Heart right ventricle (tissue), 16 donors: ENCODE measurements at regions not wholly inside any gene's neighbourhood (a gene's known extent, or its start where the extent isn't known, plus 50 kb on each side); places are given as distances from the start of the nearest gene placed in this dataset.

Source experiments
- ATAC-seq, 8 donors: fragments of 200-7000 bp; cut with Tn5 transposase; one replicate each; pipeline ENCODE4 v1.9.1; 2020; ENCODE audit warnings: mild to moderate bottlenecking in 8 of 8, moderate library complexity in 8 of 8, moderate number of reproducible peaks in 1 of 8
- DNase-seq, 2 donors: peaks; one replicate each; pipeline ENCODE4 v3.0.0-alpha.2; 2020
- H3K27ac ChIP-seq, 10 donors: fragments of 200-600 bp; sonication (generic) in 2 of 10; one replicate each; pipeline versions ENCODE4 v1.5.0 to v1.8.0; 2020 to 2022; ENCODE audit warnings: mild to moderate bottlenecking in 3 of 10
- H3K27me3 ChIP-seq, 7 donors: fragments of 200-600 bp; one replicate each; pipeline ENCODE4 v1.8.0; 2021 to 2022; ENCODE audit warnings: mild to moderate bottlenecking in 2 of 7
- H3K36me3 ChIP-seq, 9 donors: fragments of 200-600 bp; sonication (generic) in 1 of 9; one replicate each; pipeline versions ENCODE4 v1.5.0 to v1.8.0; 2020 to 2022; ENCODE audit warnings: mild to moderate bottlenecking in 2 of 9
- H3K4me1 ChIP-seq, 9 donors: fragments of 200-600 bp; sonication (generic) in 1 of 9; one replicate each; pipeline versions ENCODE4 v1.5.0 to v1.8.0; 2020 to 2022; ENCODE audit warnings: mild to moderate bottlenecking in 4 of 9
- H3K4me3 ChIP-seq, 10 donors: fragments of 200-600 bp; sonication (generic) in 2 of 10; one replicate each; pipeline versions ENCODE4 v1.5.0 to v1.8.0; 2020 to 2022; ENCODE audit warnings: mild to moderate bottlenecking in 7 of 10, moderate library complexity in 2 of 10
- H3K9me3 ChIP-seq, 11 donors: fragments of 200-600 bp in 10 of 11; sonication (generic) in 2 of 11; one replicate each; pipeline versions ENCODE4 v1.5.0 to v1.8.0; 2013 to 2022; ENCODE audit warnings: mild to moderate bottlenecking in 2 of 11, control low read depth in 1 of 11, moderate library complexity in 1 of 11
- WGBS, 2 donors: extraction: QIAGEN DNeasy Blood & Tissue Kit; methylation state at CpG; one replicate each; pipeline ENCODE4 v1.1.7; 2013; ENCODE audit warnings: inconsistent platforms in 1 of 2; 5-methylcytosine and 5-hydroxymethylcytosine counted together
- intact Hi-C, 10 donors: fragments of 100-400 bp; cut with DNase I; formaldehyde crosslinking; loops; one replicate each; pipeline versions ENCODE4 v1.11.1 to v1.14.2; 2022
- TF ChIP-seq, protein P1 (sequence below), 9 donors: fragments of 200-600 bp; sonication (generic) in 2 of 9; IDR thresholded peaks; one replicate each; pipeline versions ENCODE4 v1.5.0 to v1.8.0; 2021 to 2022; ENCODE audit warnings: antibody characterized with exemption in 9 of 9, mild to moderate bottlenecking in 5 of 9, moderate library complexity in 1 of 9
- donor health status: Arrhythmogenic right ventricular cardiomyopathy.
- donor health status: ischemic (EF 13 %, LVEDD 7.1; RV severe dilation, severe dysfunction).
- donor health status: healthy with polysubstance abuse.
- donor health status: DM: no; HTN: yes; CAD: no.
- donor health status: DM: no; HTN: no; CAD: no.
- donor health status: ischemic (EF 25% LVEDD 6.9; RV normal size, moderate dysfunction).
- donor health status: ischemic (EF 25% LVEDD 5.7; RV mildly dilated, moderate dysfunction).
- donor health status: healthy.
- donor health status: DM: yes; HTN: yes; CAD: no.
- donor health status: Ischemic cardiomyopathy.
- donor health status: ischemic (EF 35%, LVEDD 5.7; RV mildly dilated, moderate dysfunction).
- donor health status: nonischemic (EF 11% LVEDD 7.7; RV severe dilation, severe dysfunction).
- donor health status: DM: yes; HTN: yes; CAD: no.
- donor health status: PGD.
- donor health status: ischemic (EF 29% LVEDD 5.4; RV normal size, mild dysfunction).
- donor health status: nonischemic (EF 23%, LVEDD 6.1; RV moderate dilation, normal function).

DNA sequence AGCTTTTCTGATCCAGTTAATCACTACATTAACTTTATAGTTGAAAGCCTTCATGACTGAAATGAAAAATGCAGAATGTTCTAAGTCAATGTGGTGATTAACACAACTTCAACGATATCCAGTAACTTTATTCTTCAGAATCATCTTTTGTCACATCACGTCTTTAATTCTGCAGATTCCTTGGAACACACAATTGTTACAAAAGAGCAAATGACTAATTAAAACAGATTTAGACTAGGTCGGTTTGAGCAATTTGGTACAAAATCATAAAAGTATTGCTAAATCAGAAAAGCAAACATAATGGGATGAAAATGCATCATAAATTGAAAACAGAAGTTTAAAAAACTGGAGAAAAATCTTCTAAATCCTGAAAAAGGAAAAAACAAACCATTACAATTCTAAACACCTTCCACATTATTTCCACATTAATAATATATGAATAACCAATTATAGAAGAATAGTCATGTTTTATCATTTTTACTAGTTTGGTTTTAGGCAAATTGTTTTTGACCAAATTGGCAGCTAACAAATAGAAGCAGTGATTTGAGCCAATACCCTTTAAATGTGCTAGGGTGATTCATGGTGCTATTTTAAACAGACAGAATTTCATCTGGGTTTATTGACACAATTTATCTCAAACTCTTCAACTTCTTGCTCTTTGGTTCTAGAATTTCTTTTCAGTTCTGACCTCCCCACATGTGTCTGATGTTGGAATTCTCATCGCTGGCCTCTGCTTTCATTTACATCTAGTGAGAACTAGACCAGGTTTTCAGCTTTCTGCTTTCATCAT is 468.1 kb upstream of the PTBP2 start:
- DNase-seq = no peak
- ATAC-seq = no peak
- 70 to 72% methylated on average over 4 of the region's 4 CpGs for WGBS, 2 donors
- Histone ChIP-seq H3K27me3 (no peaks in the 10 kb centered on the region), H3K36me3 (no peaks in the 10 kb centered on the region), H3K27ac (no peak overlapping the region), H3K4me1 (no peaks in the 10 kb centered on the region), H3K4me3 (no peak overlapping the region), H3K9me3 (no peaks in the 10 kb centered on the region)
- intact Hi-C loops = no loop called here
- TF ChIP-seq, protein P1, sequence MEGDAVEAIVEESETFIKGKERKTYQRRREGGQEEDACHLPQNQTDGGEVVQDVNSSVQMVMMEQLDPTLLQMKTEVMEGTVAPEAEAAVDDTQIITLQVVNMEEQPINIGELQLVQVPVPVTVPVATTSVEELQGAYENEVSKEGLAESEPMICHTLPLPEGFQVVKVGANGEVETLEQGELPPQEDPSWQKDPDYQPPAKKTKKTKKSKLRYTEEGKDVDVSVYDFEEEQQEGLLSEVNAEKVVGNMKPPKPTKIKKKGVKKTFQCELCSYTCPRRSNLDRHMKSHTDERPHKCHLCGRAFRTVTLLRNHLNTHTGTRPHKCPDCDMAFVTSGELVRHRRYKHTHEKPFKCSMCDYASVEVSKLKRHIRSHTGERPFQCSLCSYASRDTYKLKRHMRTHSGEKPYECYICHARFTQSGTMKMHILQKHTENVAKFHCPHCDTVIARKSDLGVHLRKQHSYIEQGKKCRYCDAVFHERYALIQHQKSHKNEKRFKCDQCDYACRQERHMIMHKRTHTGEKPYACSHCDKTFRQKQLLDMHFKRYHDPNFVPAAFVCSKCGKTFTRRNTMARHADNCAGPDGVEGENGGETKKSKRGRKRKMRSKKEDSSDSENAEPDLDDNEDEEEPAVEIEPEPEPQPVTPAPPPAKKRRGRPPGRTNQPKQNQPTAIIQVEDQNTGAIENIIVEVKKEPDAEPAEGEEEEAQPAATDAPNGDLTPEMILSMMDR (IDR thresholded peaks at IDR 0.05) = no peak

DNA sequence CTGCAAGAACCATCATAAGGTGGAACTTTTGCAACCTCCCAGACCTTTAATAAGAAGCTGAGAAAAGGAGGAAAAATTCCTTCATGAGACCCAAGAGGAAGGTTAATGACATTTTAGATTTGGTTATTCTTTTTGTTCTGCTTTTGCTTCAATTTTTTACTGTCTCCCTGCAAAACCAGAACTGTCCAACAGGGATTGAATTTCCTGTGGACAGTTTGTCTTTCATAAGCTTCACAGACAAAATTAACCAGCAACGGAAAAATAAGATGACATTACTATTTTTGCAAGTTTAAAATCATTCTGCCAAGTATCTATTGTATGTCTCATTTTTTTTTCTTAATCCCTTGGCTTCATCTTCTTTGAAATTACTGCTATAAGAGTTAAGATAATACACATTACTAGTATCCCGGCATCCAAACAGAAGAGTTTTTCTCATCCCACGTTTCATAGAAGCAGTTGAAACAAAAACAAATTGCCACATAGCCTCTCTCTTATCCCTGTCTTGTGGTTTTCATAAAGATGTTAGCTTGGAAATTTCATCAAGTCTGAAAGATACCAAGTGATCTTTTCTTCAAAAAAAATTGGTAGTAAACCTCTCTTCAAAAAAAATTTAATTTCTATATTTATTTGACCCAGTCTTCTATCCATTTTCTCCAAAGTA is 465.3 kb upstream of the PTBP2 start:
- no peaks in the 10 kb centered on the region for H3K9me3 ChIP-seq
- intact Hi-C loops = no loop called here
- TF ChIP-seq, protein P1 (IDR thresholded peaks at IDR 0.05) = no peak
- DNase-seq (no peak), ATAC-seq (no peak)
- no peak overlapping the region for H3K27ac ChIP-seq
- H3K36me3 ChIP-seq = no peaks in the 10 kb centered on the region
- H3K4me1 ChIP-seq = no peaks in the 10 kb centered on the region
- no peak overlapping the region for H3K4me3 ChIP-seq
- WGBS, 2 donors = 60 to 62% methylated on average over 3 of the region's 3 CpGs
- no peaks in the 10 kb centered on the region for H3K27me3 ChIP-seq

DNA sequence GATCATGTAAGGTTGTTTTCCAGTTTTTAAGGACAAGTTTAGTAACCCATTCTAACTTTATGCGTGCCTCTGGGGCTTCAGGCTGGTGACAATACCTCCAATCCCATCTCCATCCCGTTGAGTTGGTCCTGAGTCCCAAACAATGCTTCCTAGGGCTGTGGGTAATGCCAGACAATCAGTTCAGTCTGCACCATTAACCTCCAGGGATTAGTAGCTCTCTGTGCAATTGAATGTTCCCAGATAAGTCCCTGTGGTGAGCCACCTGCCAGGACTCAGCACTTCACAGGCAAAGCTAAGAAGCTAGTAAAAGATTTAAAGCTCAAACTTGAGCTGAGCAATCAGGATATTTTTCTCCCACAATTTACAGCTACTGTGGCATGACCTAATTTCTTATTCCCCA is 462.2 kb upstream of the PTBP2 start:
- TF ChIP-seq, protein P1 (IDR thresholded peaks at IDR 0.05) = no peak
- DNase-seq (no peak), ATAC-seq (no peak)
- intact Hi-C loops = no loop called here
- peaks cover 0 to 4% (median 0%) of the 10 kb centered on the region in 11 donors for H3K9me3 ChIP-seq
- no peaks in the 10 kb centered on the region for H3K36me3 ChIP-seq
- H3K27me3 ChIP-seq = no peaks in the 10 kb centered on the region
- 37 to 39% methylated on average over 2 of the region's 2 CpGs for WGBS, 2 donors
- H3K4me1 ChIP-seq = no peaks in the 10 kb centered on the region
- no peak overlapping the region for H3K4me3 ChIP-seq
- no peak overlapping the region for H3K27ac ChIP-seq

- 89 to 91% methylated on average over 1 of the region's 1 CpG for WGBS, 2 donors
- intact Hi-C loops = no loop called here
- Histone ChIP-seq H3K27me3 (no peaks in the 10 kb centered on the region), H3K36me3 (no peaks in the 10 kb centered on the region), H3K4me3 (no peak overlapping the region), H3K9me3 (peaks cover 0 to 37% (median 4%) of the 10 kb centered on the region in 11 donors), H3K27ac (no peak overlapping the region), H3K4me1 (no peaks in the 10 kb centered on the region)
- ATAC-seq (no peak), DNase-seq (no peak)
- TF ChIP-seq, protein P1 (IDR thresholded peaks at IDR 0.05) = no peak
Measured at GRCh38 chr1:96281491-96281890, 440.1 kb upstream of the PTBP2 start.
